WTC11 (cell line): ENCODE measurements at regions not wholly inside any gene's neighbourhood (a gene's known extent, or its start where the extent isn't known, plus 50 kb on each side); places are given as distances from the start of the nearest gene placed in this dataset.

Experiments
- ATAC-seq: fragments of 200-7000 bp; cut with Tn5 transposase; 2 replicates; pipeline ENCODE4 v1.10.0; 2021; ENCODE audit warnings: mild to moderate bottlenecking, moderate library complexity
- CTCF ChIA-PET: fragments of 300-600 bp; sonication (Branson Sonifier 250); formaldehyde crosslinking; loops from one replicate; lab custom pipeline; 2021; ENCODE audit warnings: antibody characterized with exemption; lab: Charles Lee
- POLR2A ChIA-PET: fragments of 350-600 bp; sonication (Branson Sonifier 250); formaldehyde crosslinking; loops from one replicate; lab custom pipeline; 2021; ENCODE audit warnings: antibody characterized with exemption; lab: Charles Lee
- DNase-seq: peaks from one replicate; pipeline ENCODE4 v3.0.0; 2021; ENCODE audit warnings: low spot score
- H3K27ac Mint-ChIP-seq: 2 replicates; pipeline ENCODE4 v1.8.0; 2021; ENCODE audit warnings: mixed read lengths
- H3K27me3 Mint-ChIP-seq: 2 replicates; pipeline ENCODE4 v1.8.0; 2021; ENCODE audit warnings: low read depth, mild to moderate bottlenecking, moderate library complexity, mixed read lengths
- H3K36me3 Mint-ChIP-seq: 2 replicates; pipeline ENCODE4 v1.8.0; 2021; ENCODE audit warnings: mixed read lengths
- H3K4me1 Mint-ChIP-seq: 2 replicates; pipeline ENCODE4 v1.8.0; 2022; ENCODE audit warnings: mixed read lengths
- H3K4me3 Mint-ChIP-seq: 2 replicates; pipeline ENCODE4 v1.8.0; 2021; ENCODE audit warnings: mild to moderate bottlenecking, moderate library complexity, mixed read lengths
- H3K9me3 Mint-ChIP-seq: 2 replicates; pipeline ENCODE4 v1.8.0; 2021; ENCODE audit warnings: mixed read lengths
- CREM ChIP-seq: sonication (generic); formaldehyde crosslinking; IDR thresholded peaks from 2 replicates; pipeline ENCODE4 v1.8.1; 2022; ENCODE audit warnings: mild to moderate bottlenecking, missing genetic modification reagents, moderate library complexity
- ELF4 ChIP-seq: sonication (generic); formaldehyde crosslinking; IDR thresholded peaks from 2 replicates; pipeline ENCODE4 v1.8.1; 2022; ENCODE audit warnings: low read depth, mild to moderate bottlenecking, moderate library complexity, missing genetic modification reagents
- GABPB1 ChIP-seq: sonication (generic); formaldehyde crosslinking; IDR thresholded peaks from 2 replicates; pipeline ENCODE4 v1.8.1; 2023; ENCODE audit warnings: mild to moderate bottlenecking, missing genetic modification reagents
- GRHL2 ChIP-seq: fragments of 250-450 bp; sonication (Bioruptor Pico); IDR thresholded peaks from 2 replicates; pipeline ENCODE4 v1.8.0; 2022; ENCODE audit warnings: mild to moderate bottlenecking, moderate library complexity; ENCODE audit not compliant: insufficient replicate concordance, severe bottlenecking
- HMGA2 ChIP-seq: fragments of 250-450 bp; sonication (Bioruptor Pico); IDR thresholded peaks from 2 replicates; pipeline ENCODE4 v1.4.0; 2021; ENCODE audit warnings: mild to moderate bottlenecking, moderate library complexity
- IRF2 ChIP-seq: sonication (generic); formaldehyde crosslinking; IDR thresholded peaks from 2 replicates; pipeline ENCODE4 v1.8.0; 2022; ENCODE audit warnings: low read depth, missing genetic modification reagents, borderline replicate concordance
- NFATC4 ChIP-seq: fragments of 250-450 bp; sonication (Bioruptor Pico); IDR thresholded peaks from 2 replicates; pipeline ENCODE4 v1.9.0; 2021; ENCODE audit warnings: mild to moderate bottlenecking
- NR1H2 ChIP-seq: sonication (generic); formaldehyde crosslinking; IDR thresholded peaks from 2 replicates; pipeline ENCODE4 v1.9.0; 2021; ENCODE audit warnings: mild to moderate bottlenecking, moderate library complexity, missing genetic modification reagents
- NR2C2 ChIP-seq: sonication (generic); formaldehyde crosslinking; IDR thresholded peaks from 2 replicates; pipeline ENCODE4 v1.8.0; 2022; ENCODE audit warnings: mild to moderate bottlenecking, missing genetic modification reagents
- SOX15 ChIP-seq: fragments of 250-450 bp; sonication (Bioruptor Pico); IDR thresholded peaks from 2 replicates; pipeline ENCODE4 v1.9.0; 2021; ENCODE audit warnings: mild to moderate bottlenecking
- TCF7 ChIP-seq: sonication (generic); formaldehyde crosslinking; IDR thresholded peaks from 2 replicates; pipeline ENCODE4 v1.8.0; 2022; ENCODE audit warnings: mild to moderate bottlenecking, low read depth, missing genetic modification reagents, moderate library complexity
- TP53 ChIP-seq: sonication (generic); formaldehyde crosslinking; IDR thresholded peaks from 2 replicates; pipeline ENCODE4 v1.8.1; 2023; ENCODE audit warnings: mild to moderate bottlenecking, missing genetic modification reagents
- ZNF121 ChIP-seq: sonication (generic); formaldehyde crosslinking; IDR thresholded peaks from 2 replicates; pipeline ENCODE4 v1.8.0; 2023; ENCODE audit warnings: missing genetic modification reagents
- ZNF232 ChIP-seq: sonication (generic); formaldehyde crosslinking; IDR thresholded peaks from 2 replicates; pipeline ENCODE4 v1.8.0; 2022; ENCODE audit warnings: mild to moderate bottlenecking, missing genetic modification reagents
- ZNF317 ChIP-seq: sonication (generic); formaldehyde crosslinking; IDR thresholded peaks from 2 replicates; pipeline ENCODE4 v1.8.1; 2023; ENCODE audit warnings: low read depth, mild to moderate bottlenecking, moderate library complexity, missing genetic modification reagents, borderline replicate concordance
- ZNF396 ChIP-seq: fragments of 250-450 bp; sonication (Bioruptor Pico); IDR thresholded peaks from 2 replicates; pipeline ENCODE4 v1.8.0; 2021; ENCODE audit warnings: mild to moderate bottlenecking, moderate library complexity, borderline replicate concordance
- TF ChIP-seq, protein P1 (sequence below): fragments of 250-450 bp; sonication (Bioruptor Pico); IDR thresholded peaks from 2 replicates; pipeline ENCODE4 v1.9.0; 2021; ENCODE audit warnings: mild to moderate bottlenecking, borderline replicate concordance
- TF ChIP-seq, protein P2 (sequence below): sonication (generic); formaldehyde crosslinking; IDR thresholded peaks from 2 replicates; pipeline ENCODE4 v1.8.1; 2022; ENCODE audit warnings: low read depth, mild to moderate bottlenecking, moderate library complexity, missing genetic modification reagents, borderline replicate concordance
- TF ChIP-seq, protein P3 (sequence below): fragments of 250-450 bp; sonication (Bioruptor Pico); conservative IDR thresholded peaks from 2 replicates; pipeline ENCODE4 v1.9.0; 2021; ENCODE audit warnings: mild to moderate bottlenecking
- TF ChIP-seq, protein P4 (sequence below): fragments of 250-450 bp; sonication (Bioruptor Pico); IDR thresholded peaks from 2 replicates; pipeline ENCODE4 v1.8.0; 2021; ENCODE audit warnings: mild to moderate bottlenecking
- TF ChIP-seq, protein P5 (sequence below): sonication (generic); formaldehyde crosslinking; IDR thresholded peaks from 2 replicates; pipeline ENCODE4 v1.8.0; 2022; ENCODE audit warnings: mild to moderate bottlenecking, missing genetic modification reagents
- TF ChIP-seq, protein P6 (sequence below): sonication (generic); formaldehyde crosslinking; IDR thresholded peaks from 2 replicates; pipeline ENCODE4 v1.8.1; 2023; ENCODE audit warnings: mild to moderate bottlenecking, missing genetic modification reagents, borderline replicate concordance

DNA sequence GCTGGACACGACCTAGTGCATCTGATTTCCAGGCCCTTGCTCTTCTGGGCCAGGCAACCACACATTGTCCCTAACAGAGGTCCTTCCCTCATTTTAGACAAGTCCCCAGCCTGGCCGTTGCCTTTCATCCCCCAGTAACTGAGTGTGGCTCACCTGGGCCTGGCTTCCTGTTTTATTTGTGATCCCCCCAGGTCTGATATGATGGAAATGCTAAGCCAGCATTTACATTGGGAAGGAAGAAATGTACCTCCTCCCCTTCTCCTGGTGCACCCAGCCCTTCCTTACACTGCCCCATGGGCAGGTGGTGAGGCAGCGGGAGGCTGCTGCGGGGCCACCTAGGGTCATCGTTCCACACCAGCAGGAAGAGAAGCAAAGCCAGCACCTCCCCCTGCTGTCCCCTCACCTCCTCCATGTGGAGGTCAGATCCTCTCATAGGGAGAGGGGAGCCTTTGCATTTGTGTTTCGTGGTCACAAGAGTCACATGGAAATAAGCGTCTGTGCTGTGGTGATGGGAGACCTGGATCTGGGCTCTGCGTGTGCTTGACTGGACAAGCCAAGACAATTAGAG lies 108.8 kb downstream of the GLRX3 start:
- POLR2A ChIA-PET = no interaction called here
- TF ChIP-seq NR2C2 (no peak), ZNF232 (CRISPR knock-in tag) (no peak), NR1H2 (CRISPR knock-in tag) (no peak), NFATC4 (no peak), ZNF396 (CRISPR knock-in tag) (no peak), CREM (CRISPR knock-in tag) (no peak), HMGA2 (CRISPR knock-in tag) (no peak)
- TF ChIP-seq, protein P1, sequence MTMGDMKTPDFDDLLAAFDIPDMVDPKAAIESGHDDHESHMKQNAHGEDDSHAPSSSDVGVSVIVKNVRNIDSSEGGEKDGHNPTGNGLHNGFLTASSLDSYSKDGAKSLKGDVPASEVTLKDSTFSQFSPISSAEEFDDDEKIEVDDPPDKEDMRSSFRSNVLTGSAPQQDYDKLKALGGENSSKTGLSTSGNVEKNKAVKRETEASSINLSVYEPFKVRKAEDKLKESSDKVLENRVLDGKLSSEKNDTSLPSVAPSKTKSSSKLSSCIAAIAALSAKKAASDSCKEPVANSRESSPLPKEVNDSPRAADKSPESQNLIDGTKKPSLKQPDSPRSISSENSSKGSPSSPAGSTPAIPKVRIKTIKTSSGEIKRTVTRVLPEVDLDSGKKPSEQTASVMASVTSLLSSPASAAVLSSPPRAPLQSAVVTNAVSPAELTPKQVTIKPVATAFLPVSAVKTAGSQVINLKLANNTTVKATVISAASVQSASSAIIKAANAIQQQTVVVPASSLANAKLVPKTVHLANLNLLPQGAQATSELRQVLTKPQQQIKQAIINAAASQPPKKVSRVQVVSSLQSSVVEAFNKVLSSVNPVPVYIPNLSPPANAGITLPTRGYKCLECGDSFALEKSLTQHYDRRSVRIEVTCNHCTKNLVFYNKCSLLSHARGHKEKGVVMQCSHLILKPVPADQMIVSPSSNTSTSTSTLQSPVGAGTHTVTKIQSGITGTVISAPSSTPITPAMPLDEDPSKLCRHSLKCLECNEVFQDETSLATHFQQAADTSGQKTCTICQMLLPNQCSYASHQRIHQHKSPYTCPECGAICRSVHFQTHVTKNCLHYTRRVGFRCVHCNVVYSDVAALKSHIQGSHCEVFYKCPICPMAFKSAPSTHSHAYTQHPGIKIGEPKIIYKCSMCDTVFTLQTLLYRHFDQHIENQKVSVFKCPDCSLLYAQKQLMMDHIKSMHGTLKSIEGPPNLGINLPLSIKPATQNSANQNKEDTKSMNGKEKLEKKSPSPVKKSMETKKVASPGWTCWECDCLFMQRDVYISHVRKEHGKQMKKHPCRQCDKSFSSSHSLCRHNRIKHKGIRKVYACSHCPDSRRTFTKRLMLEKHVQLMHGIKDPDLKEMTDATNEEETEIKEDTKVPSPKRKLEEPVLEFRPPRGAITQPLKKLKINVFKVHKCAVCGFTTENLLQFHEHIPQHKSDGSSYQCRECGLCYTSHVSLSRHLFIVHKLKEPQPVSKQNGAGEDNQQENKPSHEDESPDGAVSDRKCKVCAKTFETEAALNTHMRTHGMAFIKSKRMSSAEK = no peak
- TF ChIP-seq, protein P2, sequence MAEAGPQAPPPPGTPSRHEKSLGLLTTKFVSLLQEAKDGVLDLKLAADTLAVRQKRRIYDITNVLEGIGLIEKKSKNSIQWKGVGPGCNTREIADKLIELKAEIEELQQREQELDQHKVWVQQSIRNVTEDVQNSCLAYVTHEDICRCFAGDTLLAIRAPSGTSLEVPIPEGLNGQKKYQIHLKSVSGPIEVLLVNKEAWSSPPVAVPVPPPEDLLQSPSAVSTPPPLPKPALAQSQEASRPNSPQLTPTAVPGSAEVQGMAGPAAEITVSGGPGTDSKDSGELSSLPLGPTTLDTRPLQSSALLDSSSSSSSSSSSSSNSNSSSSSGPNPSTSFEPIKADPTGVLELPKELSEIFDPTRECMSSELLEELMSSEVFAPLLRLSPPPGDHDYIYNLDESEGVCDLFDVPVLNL (CRISPR knock-in tag) = no peak
- TF ChIP-seq, protein P3, sequence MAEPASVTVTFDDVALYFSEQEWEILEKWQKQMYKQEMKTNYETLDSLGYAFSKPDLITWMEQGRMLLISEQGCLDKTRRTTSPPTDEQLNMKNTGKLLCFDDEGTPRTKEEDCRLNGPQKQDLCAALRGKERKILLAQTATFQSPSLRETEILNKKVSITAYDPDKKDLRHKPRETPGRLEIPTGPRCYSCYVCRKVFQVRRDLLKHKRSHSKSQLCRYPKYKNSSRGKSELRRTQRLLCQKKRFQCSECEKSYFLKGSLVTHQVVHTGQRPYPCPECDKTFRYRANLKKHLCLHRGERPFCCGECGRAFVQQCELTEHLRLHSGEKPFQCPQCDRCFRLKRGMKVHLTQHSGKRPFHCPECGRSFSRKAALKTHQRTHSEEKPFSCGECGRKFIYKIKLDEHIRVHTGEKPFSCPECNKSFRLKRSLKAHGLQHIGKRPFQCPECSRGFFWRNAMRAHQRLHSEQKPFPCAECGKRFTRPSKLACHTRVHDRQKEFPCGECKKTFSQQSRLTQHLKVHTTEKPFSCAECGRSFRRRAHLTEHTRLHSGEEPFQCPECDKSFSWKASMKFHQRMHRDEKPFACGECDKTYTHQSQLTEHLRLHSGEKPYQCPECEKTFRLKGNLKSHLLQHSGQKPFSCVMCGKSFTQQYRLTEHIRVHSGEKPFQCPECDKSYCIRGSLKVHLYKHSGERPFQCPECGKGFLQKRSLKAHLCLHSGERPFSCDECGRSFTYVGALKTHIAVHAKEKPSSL = no peak
- TF ChIP-seq, protein P4, sequence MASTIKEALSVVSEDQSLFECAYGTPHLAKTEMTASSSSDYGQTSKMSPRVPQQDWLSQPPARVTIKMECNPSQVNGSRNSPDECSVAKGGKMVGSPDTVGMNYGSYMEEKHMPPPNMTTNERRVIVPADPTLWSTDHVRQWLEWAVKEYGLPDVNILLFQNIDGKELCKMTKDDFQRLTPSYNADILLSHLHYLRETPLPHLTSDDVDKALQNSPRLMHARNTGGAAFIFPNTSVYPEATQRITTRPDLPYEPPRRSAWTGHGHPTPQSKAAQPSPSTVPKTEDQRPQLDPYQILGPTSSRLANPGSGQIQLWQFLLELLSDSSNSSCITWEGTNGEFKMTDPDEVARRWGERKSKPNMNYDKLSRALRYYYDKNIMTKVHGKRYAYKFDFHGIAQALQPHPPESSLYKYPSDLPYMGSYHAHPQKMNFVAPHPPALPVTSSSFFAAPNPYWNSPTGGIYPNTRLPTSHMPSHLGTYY (CRISPR knock-in tag) = no peak
- TF ChIP-seq, all 79 proteins: peak for 0
- Mint-ChIP-seq H3K4me1 (no peaks in the 10 kb centered on the region), H3K4me3 (no peak overlapping the region), H3K9me3 (peaks cover 91% of the 10 kb centered on the region), H3K27ac (no peak overlapping the region), H3K36me3 (peaks cover 78% of the 10 kb centered on the region), H3K27me3 (peaks cover 6% of the 10 kb centered on the region)
- DNase-seq = no peak
- no peak for ATAC-seq
- CTCF ChIA-PET = no interaction called here

DNA sequence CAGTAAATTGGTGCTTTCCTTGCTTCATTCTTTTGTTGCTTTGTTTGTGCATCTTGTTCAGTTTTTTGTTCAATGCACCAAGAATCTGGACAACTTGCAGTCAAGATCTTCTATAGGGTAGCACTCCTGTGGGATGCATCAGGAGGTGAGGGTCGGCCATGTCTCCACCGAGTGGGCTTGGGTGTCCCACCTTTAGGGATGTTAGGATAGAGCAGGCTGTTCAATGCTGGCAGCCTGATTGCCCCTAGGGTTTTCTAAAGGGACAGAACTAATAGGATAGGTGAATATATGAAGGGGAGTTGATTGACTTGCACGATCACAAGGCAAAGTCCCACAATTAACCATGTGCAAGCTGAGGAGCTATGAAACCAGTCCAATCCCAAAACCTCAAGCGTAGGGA lies 109.9 kb downstream of the GLRX3 start:
- Mint-ChIP-seq H3K27ac (no peak overlapping the region), H3K4me3 (no peak overlapping the region), H3K36me3 (peaks cover 81% of the 10 kb centered on the region), H3K4me1 (no peaks in the 10 kb centered on the region), H3K27me3 (peaks cover 6% of the 10 kb centered on the region), H3K9me3 (peaks cover 90% of the 10 kb centered on the region)
- DNase-seq (no peak), ATAC-seq (no peak)
- ChIA-PET POLR2A (no interaction called here), CTCF (no interaction called here)
- no peak for TF ChIP-seq TCF7 (CRISPR knock-in tag)
- TF ChIP-seq IRF2 = no peak
- TF ChIP-seq, protein P5, sequence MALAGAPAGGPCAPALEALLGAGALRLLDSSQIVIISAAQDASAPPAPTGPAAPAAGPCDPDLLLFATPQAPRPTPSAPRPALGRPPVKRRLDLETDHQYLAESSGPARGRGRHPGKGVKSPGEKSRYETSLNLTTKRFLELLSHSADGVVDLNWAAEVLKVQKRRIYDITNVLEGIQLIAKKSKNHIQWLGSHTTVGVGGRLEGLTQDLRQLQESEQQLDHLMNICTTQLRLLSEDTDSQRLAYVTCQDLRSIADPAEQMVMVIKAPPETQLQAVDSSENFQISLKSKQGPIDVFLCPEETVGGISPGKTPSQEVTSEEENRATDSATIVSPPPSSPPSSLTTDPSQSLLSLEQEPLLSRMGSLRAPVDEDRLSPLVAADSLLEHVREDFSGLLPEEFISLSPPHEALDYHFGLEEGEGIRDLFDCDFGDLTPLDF (CRISPR knock-in tag) = no peak
- TF ChIP-seq TP53 (CRISPR knock-in tag) = no peak
- no peak for TF ChIP-seq ELF4 (CRISPR knock-in tag)
- TF ChIP-seq SOX15 = no peak
- TF ChIP-seq GABPB1 (CRISPR knock-in tag) = no peak
- no peak for TF ChIP-seq ZNF317
- TF ChIP-seq, protein P6, sequence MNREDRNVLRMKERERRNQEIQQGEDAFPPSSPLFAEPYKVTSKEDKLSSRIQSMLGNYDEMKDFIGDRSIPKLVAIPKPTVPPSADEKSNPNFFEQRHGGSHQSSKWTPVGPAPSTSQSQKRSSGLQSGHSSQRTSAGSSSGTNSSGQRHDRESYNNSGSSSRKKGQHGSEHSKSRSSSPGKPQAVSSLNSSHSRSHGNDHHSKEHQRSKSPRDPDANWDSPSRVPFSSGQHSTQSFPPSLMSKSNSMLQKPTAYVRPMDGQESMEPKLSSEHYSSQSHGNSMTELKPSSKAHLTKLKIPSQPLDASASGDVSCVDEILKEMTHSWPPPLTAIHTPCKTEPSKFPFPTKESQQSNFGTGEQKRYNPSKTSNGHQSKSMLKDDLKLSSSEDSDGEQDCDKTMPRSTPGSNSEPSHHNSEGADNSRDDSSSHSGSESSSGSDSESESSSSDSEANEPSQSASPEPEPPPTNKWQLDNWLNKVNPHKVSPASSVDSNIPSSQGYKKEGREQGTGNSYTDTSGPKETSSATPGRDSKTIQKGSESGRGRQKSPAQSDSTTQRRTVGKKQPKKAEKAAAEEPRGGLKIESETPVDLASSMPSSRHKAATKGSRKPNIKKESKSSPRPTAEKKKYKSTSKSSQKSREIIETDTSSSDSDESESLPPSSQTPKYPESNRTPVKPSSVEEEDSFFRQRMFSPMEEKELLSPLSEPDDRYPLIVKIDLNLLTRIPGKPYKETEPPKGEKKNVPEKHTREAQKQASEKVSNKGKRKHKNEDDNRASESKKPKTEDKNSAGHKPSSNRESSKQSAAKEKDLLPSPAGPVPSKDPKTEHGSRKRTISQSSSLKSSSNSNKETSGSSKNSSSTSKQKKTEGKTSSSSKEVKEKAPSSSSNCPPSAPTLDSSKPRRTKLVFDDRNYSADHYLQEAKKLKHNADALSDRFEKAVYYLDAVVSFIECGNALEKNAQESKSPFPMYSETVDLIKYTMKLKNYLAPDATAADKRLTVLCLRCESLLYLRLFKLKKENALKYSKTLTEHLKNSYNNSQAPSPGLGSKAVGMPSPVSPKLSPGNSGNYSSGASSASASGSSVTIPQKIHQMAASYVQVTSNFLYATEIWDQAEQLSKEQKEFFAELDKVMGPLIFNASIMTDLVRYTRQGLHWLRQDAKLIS (CRISPR knock-in tag) = no peak
- no peak for TF ChIP-seq ZNF121 (CRISPR knock-in tag)
- no peak for TF ChIP-seq GRHL2 (CRISPR knock-in tag)
